CD4-positive, alpha-beta T cell (primary cell): ENCODE measurements at regions not wholly inside any gene's neighbourhood (a gene's known extent, or its start where the extent isn't known, plus 50 kb on each side); places are given as distances from the start of the nearest gene placed in this dataset.
"Not testable (repeated sequence)": the region's sequence is repeated elsewhere in the genome, so short reads cannot be mapped to it uniquely, and the experiment has no call there.

Experiments
- ATAC-seq: fragments of 200-7000 bp; cut with Tn5 transposase; one replicate; pipeline ENCODE4 v1.10.0; 2022; ENCODE audit warnings: mild to moderate bottlenecking; ENCODE audit not compliant: poor library complexity
- CTCF ChIA-PET: fragments of 350-600 bp; sonication (Branson Sonifier 250); formaldehyde crosslinking; loops from one replicate; lab custom pipeline; 2021; ENCODE audit warnings: antibody characterized with exemption, inconsistent platforms; lab: Charles Lee
- POLR2A ChIA-PET: fragments of 350-600 bp; sonication (Branson Sonifier 250); formaldehyde crosslinking; loops from one replicate; lab custom pipeline; 2021; ENCODE audit warnings: antibody characterized with exemption, inconsistent platforms; lab: Charles Lee
- DNase-seq, 14 experiments: peaks; one replicate each; pipeline ENCODE4 v3.0.0-alpha.2; 2013 to 2020; ENCODE audit warnings: mixed read lengths in 2 of 14
- H3K27ac ChIP-seq, 2 donors: one replicate each; pipeline versions ENCODE4 v1.5.1 to v1.7.0; 2013; ENCODE audit warnings: low read length in 2 of 2, low read depth in 1 of 2, mild to moderate bottlenecking in 1 of 2
- H3K27me3 ChIP-seq, 2 experiments: 1 replicate in 1 of 2; 2 replicates in 1 of 2; pipeline versions ENCODE4 v1.6.1 to v1.7.0; 2013; ENCODE audit warnings: low read length in 2 of 2, control low read depth in 1 of 2, mild to moderate bottlenecking in 1 of 2, moderate library complexity in 1 of 2; ENCODE audit not compliant: insufficient read depth in 2 of 2, control insufficient read depth in 1 of 2
- H3K36me3 ChIP-seq: one replicate; pipeline ENCODE4 v1.6.1; 2013; ENCODE audit warnings: low read length, control low read depth; ENCODE audit not compliant: insufficient read depth
- H3K4me1 ChIP-seq: one replicate; pipeline ENCODE4 v1.6.1; 2013; ENCODE audit warnings: low read length, control low read depth; ENCODE audit not compliant: insufficient read depth
- H3K4me3 ChIP-seq: one replicate; pipeline ENCODE4 v1.5.1; 2013; ENCODE audit warnings: mild to moderate bottlenecking, low read length, moderate library complexity
- H3K9me3 ChIP-seq, 2 experiments: 1 replicate in 1 of 2; 2 replicates in 1 of 2; pipeline versions ENCODE4 v1.6.1 to v1.7.0; 2013; ENCODE audit warnings: low read length in 2 of 2, mild to moderate bottlenecking in 2 of 2, control low read depth in 1 of 2, moderate library complexity in 1 of 2; ENCODE audit not compliant: control insufficient read depth in 1 of 2, insufficient read depth in 1 of 2
- H3K27ac Mint-ChIP-seq: one replicate; pipeline ENCODE4 v1.8.0; 2020; ENCODE audit warnings: mixed read lengths
- H3K27me3 Mint-ChIP-seq: one replicate; pipeline ENCODE4 v1.8.0; 2021; ENCODE audit warnings: mixed read lengths
- H3K36me3 Mint-ChIP-seq: one replicate; pipeline ENCODE4 v1.8.0; 2021; ENCODE audit warnings: low read depth, mixed read lengths
- H3K4me1 Mint-ChIP-seq: one replicate; pipeline ENCODE4 v1.8.0; 2021; ENCODE audit warnings: low read depth, mixed read lengths
- H3K4me3 Mint-ChIP-seq: one replicate; pipeline ENCODE4 v1.8.0; 2020; ENCODE audit warnings: mild to moderate bottlenecking, mixed read lengths
- H3K9me3 Mint-ChIP-seq: one replicate; pipeline ENCODE4 v1.8.0; 2020; ENCODE audit warnings: mixed read lengths
- CTCF ChIP-seq: fragments of 200-600 bp; IDR thresholded peaks from one replicate; pipeline ENCODE4 v1.8.0; 2022; ENCODE audit warnings: antibody characterized with exemption, mild to moderate bottlenecking
- intact Hi-C, 2 experiments: fragments of 100-400 bp; cut with DNase I in 1 of 2; cut with micrococcal nuclease in 1 of 2; formaldehyde crosslinking; loops; one replicate each; pipeline versions ENCODE4 v1.15.1 to v1.9.0; 2023 to 2025; cut with DNase I, micrococcal nuclease

GRCh38 chr16:59964232-59964924, 1230.3 kb upstream of the GOT2 start:
- CTCF ChIA-PET, result no interaction called here
- no peak for TF ChIP-seq CTCF
- intact Hi-C loops, result no loop called here

GRCh38 chr16:59959311-59959710, 1225.2 kb upstream of the GOT2 start:
- Mint-ChIP-seq H3K9me3 (peaks cover 14% of the 10 kb centered on the region), H3K27me3 (no peaks in the 10 kb centered on the region), H3K27ac (no peak overlapping the region), H3K4me1 (no peaks in the 10 kb centered on the region), H3K4me3 (no peak overlapping the region), H3K36me3 (no peaks in the 10 kb centered on the region)
- Histone ChIP-seq H3K4me1 (no peaks in the 10 kb centered on the region), H3K4me3 (no peak overlapping the region), H3K27me3 (no peaks in the 10 kb centered on the region), H3K27ac (no peak overlapping the region), H3K9me3 (peaks cover 0 to 10% of the 10 kb centered on the region in 2 experiments), H3K36me3 (no peaks in the 10 kb centered on the region)
- POLR2A ChIA-PET, result no interaction called here
- DNase-seq (no peak), ATAC-seq (no peak)
- CTCF ChIA-PET, result no interaction called here
- TF ChIP-seq CTCF, result no peak
- intact Hi-C loops, result no loop called here

More at GRCh38 chr16:59964232-59964924, 1230.3 kb upstream of the GOT2 start:
- H3K4me3 ChIP-seq, result no peak overlapping the region
- H3K4me1 ChIP-seq, result no peaks in the 10 kb centered on the region
- no peak for DNase-seq
- no peak overlapping the region for H3K27ac ChIP-seq
- ATAC-seq, result no peak
- H3K27me3 ChIP-seq, result no peaks in the 10 kb centered on the region
- POLR2A ChIA-PET, result no interaction called here
- no peak overlapping the region for H3K4me3 Mint-ChIP-seq
- no peak overlapping the region for H3K27ac Mint-ChIP-seq
- H3K9me3 Mint-ChIP-seq, result peaks cover 4% of the 10 kb centered on the region
- H3K4me1 Mint-ChIP-seq, result no peaks in the 10 kb centered on the region
- H3K9me3 ChIP-seq, result peaks cover 3 to 8% of the 10 kb centered on the region in 2 experiments
- no peaks in the 10 kb centered on the region for H3K36me3 Mint-ChIP-seq
- H3K27me3 Mint-ChIP-seq, result no peaks in the 10 kb centered on the region
- no peaks in the 10 kb centered on the region for H3K36me3 ChIP-seq

- Mint-ChIP-seq H3K27ac (no peak overlapping the region), H3K36me3 (no peaks in the 10 kb centered on the region), H3K9me3 (peaks cover 11% of the 10 kb centered on the region), H3K4me1 (no peaks in the 10 kb centered on the region), H3K4me3 (no peak overlapping the region), H3K27me3 (no peaks in the 10 kb centered on the region)
- no peak for DNase-seq
- POLR2A ChIA-PET, result no interaction called here
- H3K4me1 ChIP-seq, result no peaks in the 10 kb centered on the region
- no peak for ATAC-seq
- H3K27ac ChIP-seq, result no peak overlapping the region
- no peaks in the 10 kb centered on the region for H3K27me3 ChIP-seq
- peaks cover 0 to 12% of the 10 kb centered on the region in 2 experiments for H3K9me3 ChIP-seq
- intact Hi-C loops, result no loop called here
- no peaks in the 10 kb centered on the region for H3K36me3 ChIP-seq
- no peak overlapping the region for H3K4me3 ChIP-seq
- CTCF ChIA-PET, result no interaction called here
- TF ChIP-seq CTCF, result no peak
Measured at GRCh38 chr16:59950431-59950830, 1216.3 kb upstream of the GOT2 start.

- H3K4me1 ChIP-seq, H3K27ac ChIP-seq, H3K36me3 ChIP-seq, H3K4me3 Mint-ChIP-seq, H3K27me3 Mint-ChIP-seq, intact Hi-C loops, H3K27me3 ChIP-seq, H3K36me3 Mint-ChIP-seq, H3K9me3 ChIP-seq, POLR2A ChIA-PET, H3K4me1 Mint-ChIP-seq, H3K27ac Mint-ChIP-seq, CTCF ChIA-PET, H3K9me3 Mint-ChIP-seq, ATAC-seq, H3K4me3 ChIP-seq, DNase-seq: not testable (repeated sequence)
Measured at GRCh38 chr16:59944041-59944440, 1209.9 kb upstream of the GOT2 start.
